C4-2B (cell line): ENCODE measurements at regions not wholly inside any gene's neighbourhood (a gene's known extent, or its start where the extent isn't known, plus 50 kb on each side); places are given as distances from the start of the nearest gene placed in this dataset.
"Not testable (repeated sequence)": the region's sequence is repeated elsewhere in the genome, so short reads cannot be mapped to it uniquely, and the experiment has no call there.

Experiments used
- H3K27ac ChIP-seq: fragments of 450-650 bp; 2 replicates; pipeline ENCODE4 v1.5.1; 2017
- CTCF ChIP-seq: fragments of 450-650 bp; conservative IDR thresholded peaks from 2 replicates; pipeline ENCODE4 v1.5.1; 2017; ENCODE audit warnings: mild to moderate bottlenecking
- ZFX ChIP-seq: fragments of 450-650 bp; IDR thresholded peaks from 2 replicates; pipeline ENCODE4 v1.6.1; 2017

DNA sequence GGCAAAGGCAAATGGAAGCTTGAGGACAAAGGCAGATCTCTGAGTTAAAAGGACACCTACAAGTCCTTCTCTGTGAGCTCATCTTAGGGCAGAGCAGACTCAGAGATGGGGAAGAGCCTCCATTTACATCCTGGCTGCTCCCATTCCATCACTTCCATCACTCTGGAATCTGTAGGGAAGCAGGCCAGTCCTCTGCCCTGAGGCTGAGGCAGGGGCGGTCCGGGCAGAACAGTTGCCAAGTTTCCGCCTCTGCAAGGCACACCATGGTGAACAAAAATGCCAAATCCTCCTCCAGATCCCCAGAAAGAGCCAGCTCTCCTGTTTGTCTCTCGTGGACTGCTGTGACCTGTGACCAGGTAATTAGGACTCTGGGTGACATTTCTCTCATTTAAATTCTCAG lies 209.6 kb upstream of the SSTR4 start:
- H3K27ac ChIP-seq = no peak overlapping the region
- no peak for TF ChIP-seq CTCF
- no peak for TF ChIP-seq ZFX

DNA sequence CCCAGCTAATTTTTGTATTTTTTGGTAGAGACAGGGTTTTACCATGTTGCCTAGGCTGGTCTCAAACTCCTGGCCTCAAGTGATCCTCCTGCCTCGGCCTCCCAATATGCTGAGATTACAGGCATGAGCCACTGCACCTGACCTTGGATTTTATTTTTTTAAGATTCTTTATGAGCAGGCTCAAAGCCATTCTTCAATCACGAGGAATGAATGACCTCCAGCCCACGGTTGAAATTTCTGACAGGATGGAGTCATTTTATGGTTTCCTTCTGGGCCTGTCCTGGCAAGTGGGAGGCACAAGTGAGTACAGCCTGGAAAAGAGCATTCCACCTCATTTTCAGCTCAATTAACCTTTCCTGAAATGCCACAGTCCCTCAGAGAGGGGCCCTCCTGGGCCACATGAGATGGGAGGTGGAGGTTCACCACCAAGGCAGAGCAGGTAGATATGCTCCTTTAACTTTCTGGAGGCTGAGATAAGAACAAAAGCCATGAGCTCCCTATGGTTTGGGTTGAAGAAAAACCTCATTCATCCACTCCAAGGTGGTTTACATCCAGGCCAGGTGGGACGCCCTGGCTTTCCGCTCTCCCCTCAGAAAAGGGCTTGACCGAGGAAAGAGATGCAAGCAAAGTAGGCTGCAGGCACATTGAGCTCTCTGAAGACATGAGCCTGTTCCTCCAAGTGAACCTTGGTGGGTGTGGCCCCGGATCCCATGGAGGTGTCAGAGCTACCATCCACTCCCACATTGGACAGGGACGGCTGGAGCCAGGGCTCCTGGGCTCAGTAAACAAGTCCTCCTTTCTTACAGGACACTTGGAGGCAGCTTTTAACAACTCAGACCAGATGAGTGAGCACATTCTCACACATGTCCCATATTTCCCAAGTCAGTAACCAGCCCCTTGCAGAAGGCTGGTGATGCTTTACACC lies 208.5 kb upstream of the SSTR4 start:
- no peak overlapping the region for H3K27ac ChIP-seq
- TF ChIP-seq CTCF (no peak), ZFX (no peak)

- H3K27ac ChIP-seq = no peak overlapping the region
- TF ChIP-seq CTCF = no peak
- TF ChIP-seq ZFX = no peak
These were observed 207.2 kb upstream of the SSTR4 start for GRCh38 chr20:22827916-22828315.

- TF ChIP-seq CTCF = no peak
- no peak for TF ChIP-seq ZFX
- H3K27ac ChIP-seq = no peak overlapping the region
These were observed 205.8 kb upstream of the SSTR4 start for GRCh38 chr20:22829356-22829755.

DNA sequence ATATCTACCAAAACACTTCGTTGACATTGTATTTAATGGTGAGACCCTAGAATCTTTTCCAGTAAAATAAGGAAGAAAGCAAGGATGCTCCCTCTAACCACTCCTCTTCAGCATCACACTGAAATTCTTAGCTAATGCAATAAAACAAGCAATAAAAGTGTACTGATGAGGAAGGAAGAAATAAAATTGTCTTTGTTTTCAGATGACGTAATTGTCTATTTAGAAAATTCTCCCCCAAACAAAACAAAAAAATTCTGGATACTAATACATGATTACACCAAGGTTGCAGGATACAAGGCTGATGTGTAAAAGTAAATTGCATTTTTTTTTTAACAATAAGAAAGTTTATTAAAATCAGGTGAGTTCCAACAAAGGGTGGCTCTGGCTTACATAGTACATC lies 205.0 kb upstream of the SSTR4 start:
- no peak for TF ChIP-seq CTCF
- TF ChIP-seq ZFX = no peak

GRCh38 chr20:22830715-22831114 lies 204.4 kb upstream of the SSTR4 start:
- not testable (repeated sequence) for H3K27ac ChIP-seq

More for the DNA sequence above, 205.0 kb upstream of the SSTR4 start:
- no peak overlapping the region for H3K27ac ChIP-seq

DNA sequence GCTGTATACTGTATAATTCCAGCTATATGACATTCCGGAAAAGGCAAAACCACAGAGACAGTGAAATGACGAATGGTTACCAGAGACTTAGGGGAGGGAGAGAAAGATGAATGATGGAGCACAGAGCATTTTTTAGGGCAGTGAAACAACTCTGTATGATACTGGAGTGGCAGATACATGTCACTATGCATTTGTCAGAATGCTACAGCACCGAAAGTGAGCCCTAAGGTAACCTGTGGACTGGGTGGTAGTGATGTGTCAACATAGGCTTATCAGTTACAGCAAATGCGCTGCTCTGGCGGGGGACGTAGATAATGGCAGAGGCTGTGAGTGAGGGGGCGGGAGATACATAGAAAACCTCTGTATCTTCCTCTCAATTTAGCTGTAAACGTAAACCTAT lies 201.3 kb upstream of the SSTR4 start:
- no peak overlapping the region for H3K27ac ChIP-seq
- TF ChIP-seq CTCF = no peak
- TF ChIP-seq ZFX = no peak
